ENCODE measurements at regions not wholly inside any gene's neighbourhood (a gene's known extent, or its start where the extent isn't known, plus 50 kb on each side); places are given as distances from the start of the nearest gene placed in this dataset.
"Not testable (repeated sequence)": the region's sequence is repeated elsewhere in the genome, so short reads cannot be mapped to it uniquely, and the experiment has no call there.

- TF ChIP-seq POLR2A (IDR thresholded peaks at IDR 0.05): no peak
- TF ChIP-seq CTCF (IDR thresholded peaks at IDR 0.05): peak; percentile 33 to 75 (median 68)
- Histone ChIP-seq H3K27ac (no peak overlapping the region), H3K27me3 (no peaks in the 10 kb centered on the region), H3K36me3 (no peaks in the 10 kb centered on the region), H3K4me3 (no peak overlapping the region), H3K4me1 (no peaks in the 10 kb centered on the region), H3K9me3 (peaks cover 0 to 3% (median 0%) of the 10 kb centered on the region in 4 donors)
- peak; percentile 53 to 91 (median 65) for DNase-seq
Measured at GRCh38 chr7:82572195-82572880, 128.8 kb upstream of the CACNA2D1 start.

GRCh38 chr7:82571047-82571446 is 127.5 kb upstream of the CACNA2D1 start:
- not testable (repeated sequence) for H3K27me3 ChIP-seq, H3K9me3 ChIP-seq, DNase-seq, H3K4me3 ChIP-seq, H3K36me3 ChIP-seq, H3K27ac ChIP-seq, H3K4me1 ChIP-seq

- no peaks in the 10 kb centered on the region for H3K4me1 ChIP-seq
- TF ChIP-seq CTCF (IDR thresholded peaks at IDR 0.05) (no peak), POLR2A (IDR thresholded peaks at IDR 0.05) (no peak)
- no peak overlapping the region for H3K27ac ChIP-seq
- no peaks in the 10 kb centered on the region for H3K27me3 ChIP-seq
- no peaks in the 10 kb centered on the region for H3K36me3 ChIP-seq
- DNase-seq: no peak
- H3K9me3 ChIP-seq: no peaks in the 10 kb centered on the region
- no peak overlapping the region for H3K4me3 ChIP-seq
Measured at GRCh38 chr7:82567841-82568240, 124.3 kb upstream of the CACNA2D1 start.

GRCh38 chr7:82567356-82567755 is 123.8 kb upstream of the CACNA2D1 start:
- H3K27me3 ChIP-seq: no peaks in the 10 kb centered on the region
- H3K36me3 ChIP-seq: no peaks in the 10 kb centered on the region
- no peak overlapping the region for H3K27ac ChIP-seq
- H3K4me3 ChIP-seq: no peak overlapping the region
- TF ChIP-seq CTCF (IDR thresholded peaks at IDR 0.05): no peak
- no peaks in the 10 kb centered on the region for H3K9me3 ChIP-seq
- no peaks in the 10 kb centered on the region for H3K4me1 ChIP-seq
- DNase-seq: no peak

GRCh38 chr7:82566752-82567151 is 123.2 kb upstream of the CACNA2D1 start:
- no peak for DNase-seq
- Histone ChIP-seq H3K9me3 (no peaks in the 10 kb centered on the region), H3K36me3 (no peaks in the 10 kb centered on the region), H3K27me3 (no peaks in the 10 kb centered on the region), H3K27ac (no peak overlapping the region), H3K4me1 (no peaks in the 10 kb centered on the region), H3K4me3 (no peak overlapping the region)
- no peak for TF ChIP-seq CTCF (IDR thresholded peaks at IDR 0.05)
- TF ChIP-seq POLR2A (IDR thresholded peaks at IDR 0.05): no peak

- H3K27ac ChIP-seq: no peak overlapping the region
- DNase-seq: no peak
- no peak overlapping the region for H3K4me3 ChIP-seq
- no peaks in the 10 kb centered on the region for H3K4me1 ChIP-seq
- no peaks in the 10 kb centered on the region for H3K27me3 ChIP-seq
- TF ChIP-seq CTCF (IDR thresholded peaks at IDR 0.05) (no peak), POLR2A (IDR thresholded peaks at IDR 0.05) (no peak)
- no peaks in the 10 kb centered on the region for H3K36me3 ChIP-seq
- no peaks in the 10 kb centered on the region for H3K9me3 ChIP-seq
Measured at GRCh38 chr7:82562716-82563404, 119.3 kb upstream of the CACNA2D1 start.

Measured in Peyer's patch (tissue), 4 donors.